ENCODE measurements at regions not wholly inside any gene's neighbourhood (a gene's known extent, or its start where the extent isn't known, plus 50 kb on each side); places are given as distances from the start of the nearest gene placed in this dataset.

GRCh38 chr13:47226516-47226915 lies 329.7 kb upstream of the HTR2A start:
- no peak for DNase-seq

- DNase-seq = no peak
Measured at GRCh38 chr13:47220453-47221140, 323.7 kb upstream of the HTR2A start.

GRCh38 chr13:47218611-47219010 lies 321.8 kb upstream of the HTR2A start:
- DNase-seq = no peak

GRCh38 chr13:47216176-47216822 lies 319.4 kb upstream of the HTR2A start:
- DNase-seq = peak; percentile 35 to 52

- DNase-seq = peak; percentile 62 to 86
Measured at GRCh38 chr13:47215736-47216135, 318.9 kb upstream of the HTR2A start.

GRCh38 chr13:47213047-47213446 lies 316.2 kb upstream of the HTR2A start:
- DNase-seq = no peak

GRCh38 chr13:47211106-47211505 lies 314.3 kb upstream of the HTR2A start:
- DNase-seq = peak; percentile 2 to 45

GRCh38 chr13:47206111-47206510 lies 309.3 kb upstream of the HTR2A start:
- DNase-seq = no peak

GRCh38 chr13:47190696-47191305 lies 293.9 kb upstream of the HTR2A start:
- no peak for DNase-seq

- DNase-seq = no peak
Measured at GRCh38 chr13:47188802-47189201, 291.9 kb upstream of the HTR2A start.

GRCh38 chr13:47186471-47186870 lies 289.6 kb upstream of the HTR2A start:
- no peak for DNase-seq

- DNase-seq = no peak
Measured at GRCh38 chr13:47184321-47184720, 287.5 kb upstream of the HTR2A start.

GRCh38 chr13:47179321-47179720 lies 282.5 kb upstream of the HTR2A start:
- DNase-seq = no peak

GRCh38 chr13:47178090-47178950 lies 281.5 kb upstream of the HTR2A start:
- no peak for DNase-seq

GRCh38 chr13:47175172-47175866 lies 278.5 kb upstream of the HTR2A start:
- DNase-seq = peak; percentile 17 to 40

GRCh38 chr13:47170971-47171370 lies 274.1 kb upstream of the HTR2A start:
- DNase-seq = no peak

- DNase-seq = no peak
Measured at GRCh38 chr13:47168618-47169017, 271.8 kb upstream of the HTR2A start.

- no peak for DNase-seq
Measured at GRCh38 chr13:47168066-47168465, 271.2 kb upstream of the HTR2A start.

- DNase-seq = no peak
Measured at GRCh38 chr13:47166336-47166735, 269.5 kb upstream of the HTR2A start.

- no peak for DNase-seq
Measured at GRCh38 chr13:47159853-47160550, 263.1 kb upstream of the HTR2A start.

GRCh38 chr13:47158593-47158992 lies 261.7 kb upstream of the HTR2A start:
- no peak for DNase-seq

- no peak for DNase-seq
Measured at GRCh38 chr13:47148543-47148942, 251.7 kb upstream of the HTR2A start.

All from SW 1271 (cell line).